ENCODE measurements at regions not wholly inside any gene's neighbourhood (a gene's known extent, or its start where the extent isn't known, plus 50 kb on each side); places are given as distances from the start of the nearest gene placed in this dataset.

DNA sequence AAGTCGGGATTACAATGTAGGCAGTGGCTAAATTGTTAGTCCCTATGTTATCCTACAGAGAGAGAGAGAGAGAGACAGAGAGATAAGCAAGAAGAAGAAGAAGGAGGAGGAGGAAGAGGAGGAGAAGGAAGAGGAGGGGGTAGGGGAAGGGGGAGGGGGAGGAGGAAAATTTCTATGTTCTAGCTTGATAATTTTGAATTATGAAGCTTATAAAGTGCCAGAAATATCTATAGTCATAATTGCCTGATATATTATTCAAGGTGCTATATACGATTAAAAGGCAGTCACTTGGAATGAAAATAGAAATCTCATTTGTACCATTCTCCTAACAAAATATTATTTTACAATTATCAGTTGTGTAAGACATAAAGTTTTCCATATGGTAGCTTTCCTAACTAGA is 122.4 kb upstream of the PRR32 start (continued):
- TF ChIP-seq RAD21 (IDR thresholded peaks at IDR 0.05 in 1 of 2, conservative IDR thresholded peaks at IDR 0.05 in 1 of 2; ENCODE audit: low read depth in 2 of 2, low read length in 2 of 2), result no peak

All from H1 (cell line).